ENCODE measurements at regions not wholly inside any gene's neighbourhood (a gene's known extent, or its start where the extent isn't known, plus 50 kb on each side); places are given as distances from the start of the nearest gene placed in this dataset.

DNA sequence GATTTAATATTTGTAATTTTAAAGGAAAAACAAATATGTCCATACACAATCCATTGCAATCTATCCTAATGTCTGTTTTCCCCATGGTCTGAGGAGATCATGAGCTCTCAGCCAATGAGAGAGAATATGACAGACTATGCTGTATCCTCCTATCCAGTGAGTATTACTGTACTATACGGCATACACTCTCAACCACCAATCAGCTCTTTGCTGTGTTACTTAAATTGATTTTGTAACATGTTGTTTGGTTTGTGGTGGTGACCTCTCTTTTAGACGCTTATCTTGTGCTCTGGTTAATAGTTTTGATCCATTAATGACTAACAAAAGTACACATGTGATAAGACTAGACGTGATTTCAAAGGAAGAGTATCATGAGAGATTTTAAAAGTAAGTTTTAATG lies 231.5 kb upstream of the FOXN3 start:
- H3K9me3 Mint-ChIP-seq: no peaks in the 10 kb centered on the region
- no peaks in the 10 kb centered on the region for H3K36me3 Mint-ChIP-seq
- DNase-seq (ENCODE audit: low spot score in 2 of 2, unreplicated experiment in 2 of 2): no peak
- no peak overlapping the region for H3K27ac Mint-ChIP-seq
- no peaks in the 10 kb centered on the region for H3K27me3 Mint-ChIP-seq (ENCODE audit: low read depth)
- no peak overlapping the region for H3K4me3 Mint-ChIP-seq
- TF ChIP-seq, protein P1, sequence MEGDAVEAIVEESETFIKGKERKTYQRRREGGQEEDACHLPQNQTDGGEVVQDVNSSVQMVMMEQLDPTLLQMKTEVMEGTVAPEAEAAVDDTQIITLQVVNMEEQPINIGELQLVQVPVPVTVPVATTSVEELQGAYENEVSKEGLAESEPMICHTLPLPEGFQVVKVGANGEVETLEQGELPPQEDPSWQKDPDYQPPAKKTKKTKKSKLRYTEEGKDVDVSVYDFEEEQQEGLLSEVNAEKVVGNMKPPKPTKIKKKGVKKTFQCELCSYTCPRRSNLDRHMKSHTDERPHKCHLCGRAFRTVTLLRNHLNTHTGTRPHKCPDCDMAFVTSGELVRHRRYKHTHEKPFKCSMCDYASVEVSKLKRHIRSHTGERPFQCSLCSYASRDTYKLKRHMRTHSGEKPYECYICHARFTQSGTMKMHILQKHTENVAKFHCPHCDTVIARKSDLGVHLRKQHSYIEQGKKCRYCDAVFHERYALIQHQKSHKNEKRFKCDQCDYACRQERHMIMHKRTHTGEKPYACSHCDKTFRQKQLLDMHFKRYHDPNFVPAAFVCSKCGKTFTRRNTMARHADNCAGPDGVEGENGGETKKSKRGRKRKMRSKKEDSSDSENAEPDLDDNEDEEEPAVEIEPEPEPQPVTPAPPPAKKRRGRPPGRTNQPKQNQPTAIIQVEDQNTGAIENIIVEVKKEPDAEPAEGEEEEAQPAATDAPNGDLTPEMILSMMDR (IDR thresholded peaks at IDR 0.05; ENCODE audit: unreplicated experiment): no peak
- H3K4me1 Mint-ChIP-seq: peaks cover 6% of the 10 kb centered on the region

DNA sequence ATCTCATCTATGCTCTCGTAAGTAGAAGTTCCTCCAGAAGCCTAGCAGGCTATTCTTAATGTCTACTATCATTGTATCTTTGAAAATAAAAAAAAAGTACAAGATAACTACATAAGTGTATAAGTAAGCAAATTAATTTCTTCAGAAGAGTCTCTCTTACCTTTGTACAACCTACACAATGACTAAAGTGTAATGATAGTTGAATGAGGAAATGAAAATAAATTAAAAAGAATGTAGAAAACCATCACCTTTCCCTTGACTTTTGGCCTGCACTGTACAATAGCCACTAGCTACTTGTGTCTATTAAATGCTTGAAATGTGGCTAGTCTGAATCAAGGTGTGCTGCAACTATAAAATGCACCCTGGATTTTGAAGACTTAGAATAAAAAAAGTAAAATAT lies 229.9 kb upstream of the FOXN3 start:
- H3K36me3 Mint-ChIP-seq: no peaks in the 10 kb centered on the region
- peaks cover 3% of the 10 kb centered on the region for H3K4me1 Mint-ChIP-seq
- TF ChIP-seq, protein P1 (IDR thresholded peaks at IDR 0.05; ENCODE audit: unreplicated experiment): no peak
- H3K4me3 Mint-ChIP-seq: no peak overlapping the region
- DNase-seq (ENCODE audit: low spot score in 2 of 2, unreplicated experiment in 2 of 2): no peak
- H3K27me3 Mint-ChIP-seq (ENCODE audit: low read depth): no peaks in the 10 kb centered on the region
- H3K27ac Mint-ChIP-seq: no peak overlapping the region
- no peaks in the 10 kb centered on the region for H3K9me3 Mint-ChIP-seq

DNA sequence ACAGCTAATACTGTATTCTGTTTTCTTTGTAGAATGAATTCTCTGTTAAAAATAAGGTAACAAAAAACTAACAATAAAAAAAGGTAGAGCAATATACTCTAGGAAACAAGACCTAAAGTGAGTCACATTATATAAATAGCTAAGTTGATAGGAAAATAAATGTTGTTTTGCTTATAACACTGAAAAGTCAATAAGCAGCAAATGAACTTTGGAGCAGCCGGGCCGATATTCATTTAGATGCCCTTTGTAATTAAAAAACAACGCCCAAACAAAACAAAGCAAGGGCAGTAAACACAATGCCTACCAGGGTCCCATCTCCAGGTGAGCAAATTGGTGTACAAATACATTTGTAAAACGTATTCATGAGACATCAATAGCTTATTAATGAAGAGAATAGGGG lies 227.6 kb upstream of the FOXN3 start:
- Mint-ChIP-seq H3K9me3 (peaks cover 8% of the 10 kb centered on the region), H3K36me3 (no peaks in the 10 kb centered on the region), H3K27me3 (ENCODE audit: low read depth) (no peaks in the 10 kb centered on the region), H3K4me3 (no peak overlapping the region), H3K4me1 (no peaks in the 10 kb centered on the region), H3K27ac (no peak overlapping the region)
- no peak for DNase-seq (ENCODE audit: low spot score in 2 of 2, unreplicated experiment in 2 of 2)
- TF ChIP-seq, protein P1 (IDR thresholded peaks at IDR 0.05; ENCODE audit: unreplicated experiment): no peak

DNA sequence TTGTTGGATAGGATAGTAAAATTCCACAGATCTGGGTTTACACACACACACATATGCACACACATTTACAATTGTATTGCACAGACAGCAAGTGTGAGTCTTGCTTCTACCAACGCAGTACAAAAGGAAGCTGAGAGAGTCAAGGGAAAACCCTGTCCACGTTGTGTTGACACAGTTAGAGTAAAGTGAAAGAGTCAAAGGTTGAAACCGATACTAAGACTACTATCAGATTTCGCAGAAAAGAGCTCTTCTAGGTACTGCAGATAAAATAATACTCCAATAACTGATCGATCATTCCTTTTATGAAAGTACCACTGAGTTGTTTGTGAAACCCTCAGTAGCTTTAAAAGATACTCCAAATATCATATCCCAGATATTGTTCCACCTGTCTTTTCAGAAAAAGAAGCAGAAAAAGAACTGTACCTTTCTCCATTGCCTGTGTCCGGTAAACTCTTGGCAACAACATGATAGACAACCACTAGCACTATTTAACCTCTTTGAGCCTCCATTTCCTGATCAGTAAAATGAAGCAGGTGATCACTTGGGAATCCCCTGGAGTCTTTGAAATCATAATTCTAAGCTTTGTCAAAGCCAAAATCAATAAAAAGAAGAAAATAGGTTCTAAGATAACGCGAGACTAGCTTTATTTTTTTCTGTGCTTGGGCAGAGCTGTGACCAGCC lies 224.6 kb upstream of the FOXN3 start:
- peaks cover 14% of the 10 kb centered on the region for H3K9me3 Mint-ChIP-seq
- no peak overlapping the region for H3K27ac Mint-ChIP-seq
- H3K27me3 Mint-ChIP-seq (ENCODE audit: low read depth): no peaks in the 10 kb centered on the region
- H3K36me3 Mint-ChIP-seq: no peaks in the 10 kb centered on the region
- H3K4me3 Mint-ChIP-seq: no peak overlapping the region
- no peak for DNase-seq (ENCODE audit: low spot score in 2 of 2, unreplicated experiment in 2 of 2)
- TF ChIP-seq, protein P1 (IDR thresholded peaks at IDR 0.05; ENCODE audit: unreplicated experiment): no peak
- no peaks in the 10 kb centered on the region for H3K4me1 Mint-ChIP-seq

DNA sequence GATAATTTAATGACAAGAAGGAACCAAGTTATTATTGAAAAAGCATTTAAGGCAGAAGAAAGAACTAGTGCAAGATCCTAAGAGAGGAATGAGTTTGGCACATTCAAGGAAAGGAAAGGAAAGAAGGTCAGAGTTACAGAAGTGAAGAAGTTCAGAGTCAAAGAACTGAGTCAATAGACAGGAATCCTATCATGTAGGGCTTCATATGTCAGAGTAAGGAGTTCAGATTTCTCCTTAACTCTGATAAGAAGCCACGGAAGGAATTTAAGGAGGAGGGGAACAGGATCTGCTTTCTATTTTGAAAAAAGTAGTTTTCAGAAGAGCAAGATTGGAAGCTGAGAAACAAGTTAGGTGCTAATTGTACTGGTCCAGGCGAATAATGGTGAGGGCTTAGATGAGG lies 223.1 kb upstream of the FOXN3 start:
- Mint-ChIP-seq H3K27me3 (ENCODE audit: low read depth) (no peaks in the 10 kb centered on the region), H3K27ac (no peak overlapping the region), H3K4me1 (no peaks in the 10 kb centered on the region), H3K4me3 (no peak overlapping the region), H3K36me3 (no peaks in the 10 kb centered on the region), H3K9me3 (peaks cover 14% of the 10 kb centered on the region)
- TF ChIP-seq, protein P1 (IDR thresholded peaks at IDR 0.05; ENCODE audit: unreplicated experiment): no peak
- no peak for DNase-seq (ENCODE audit: low spot score in 2 of 2, unreplicated experiment in 2 of 2)

DNA sequence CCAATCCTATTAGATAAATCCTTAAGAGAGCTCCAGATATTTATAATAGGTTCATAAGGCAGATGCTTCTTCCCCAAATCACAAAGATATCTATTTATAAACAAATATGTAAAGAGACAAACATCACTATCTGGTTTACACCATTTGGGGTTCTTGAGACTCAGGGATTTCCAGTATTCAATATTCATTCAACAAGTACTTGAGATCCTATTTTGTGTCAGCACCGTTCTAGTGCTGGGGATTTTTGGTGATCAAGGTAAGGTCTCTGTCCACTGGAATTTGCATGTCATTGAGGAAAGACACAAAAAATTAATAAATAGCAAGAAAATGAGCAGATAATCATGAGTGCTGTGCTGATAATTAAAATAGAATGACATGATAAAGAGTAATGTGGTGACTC lies 222.7 kb upstream of the FOXN3 start:
- Mint-ChIP-seq H3K27me3 (ENCODE audit: low read depth) (no peaks in the 10 kb centered on the region), H3K9me3 (peaks cover 14% of the 10 kb centered on the region), H3K36me3 (no peaks in the 10 kb centered on the region), H3K27ac (no peak overlapping the region), H3K4me3 (no peak overlapping the region), H3K4me1 (no peaks in the 10 kb centered on the region)
- no peak for DNase-seq (ENCODE audit: low spot score in 2 of 2, unreplicated experiment in 2 of 2)
- TF ChIP-seq, protein P1 (IDR thresholded peaks at IDR 0.05; ENCODE audit: unreplicated experiment): no peak

Data from mesothelial cell of epicardium (in vitro differentiated cells).